HepG2 (cell line): ENCODE measurements at regions not wholly inside any gene's neighbourhood (a gene's known extent, or its start where the extent isn't known, plus 50 kb on each side); places are given as distances from the start of the nearest gene placed in this dataset.

Experiments
- ATAC-seq: fragments of 200-7000 bp; cut with Tn5 transposase; 3 replicates; pipeline ENCODE4 v1.9.1; 2020; ENCODE audit warnings: mild to moderate bottlenecking, moderate library complexity
- BruUV-seq: library from RNA; stranded (reverse); fragments of 400-500 nt; replicated peaks from 2 replicates; lab custom pipeline; 2021; lab: Mats Ljungman, UMichigan
- CTCF ChIA-PET: fragments of 300-600 bp; formaldehyde crosslinking; extraction: SDS; loops from one replicate; lab custom pipeline; 2021; ENCODE audit warnings: low total read pairs, inconsistent platforms, low intra/inter-chr PET ratio; lab: Yijun Ruan, JAX
- POLR2A ChIA-PET: fragments of 350-600 bp; sonication (Branson Sonifier 250); formaldehyde crosslinking; loops from one replicate; lab custom pipeline; 2020; ENCODE audit warnings: antibody characterized with exemption, inconsistent platforms; lab: Yijun Ruan, JAX
- DNase-seq: peaks from one replicate; pipeline ENCODE4 v3.0.0-alpha.2; 2015; ENCODE audit warnings: low spot score
- FAIRE-seq: peaks from 3 replicates; lab custom pipeline; 2011; peaks lifted over from hg19 to GRCh38; lab: Jason Lieb, UNC
- H2AFZ ChIP-seq: one replicate; pipeline ENCODE4 v1.6.1; 2011; ENCODE audit warnings: low read length, inconsistent platforms
- H3K27ac ChIP-seq: fragments of 300-600 bp; 3 replicates; pipeline ENCODE4 v1.8.0; 2011; ENCODE audit warnings: mixed run types, mild to moderate bottlenecking, mixed read lengths, low read length, inconsistent platforms; ENCODE audit not compliant: insufficient read depth; ENCODE audit errors: extremely low read length
- H3K27me3 ChIP-seq, 2 experiments: fragments of 200-600 bp in 1 of 2; 2 replicates in 1 of 2; 3 replicates in 1 of 2; pipeline versions ENCODE4 v1.6.0 to v1.8.0; 2011; ENCODE audit warnings: low read length in 2 of 2, mild to moderate bottlenecking in 2 of 2, moderate library complexity in 2 of 2, inconsistent platforms in 1 of 2; ENCODE audit not compliant: insufficient read depth in 2 of 2, control insufficient read depth in 1 of 2
- H3K36me3 ChIP-seq, 2 experiments: fragments of 200-600 bp in 1 of 2; replicated peaks in 1 of 2; 2 replicates in 1 of 2; 3 replicates in 1 of 2; pipeline versions ENCODE4 v1.5.1 to v1.8.0; 2011; ENCODE audit warnings: low read length in 2 of 2, inconsistent platforms in 1 of 2; ENCODE audit not compliant: insufficient read depth in 2 of 2, control insufficient read depth in 1 of 2
- H3K4me1 ChIP-seq: 2 replicates; pipeline ENCODE4 v1.5.1; 2012; ENCODE audit warnings: low read length, inconsistent platforms; ENCODE audit not compliant: insufficient read depth
- H3K4me2 ChIP-seq: 2 replicates; pipeline ENCODE4 v1.6.0; 2011; ENCODE audit warnings: low read depth, low read length, inconsistent platforms
- H3K4me3 ChIP-seq, 3 experiments: fragments of 200-600 bp in 1 of 3; sonication (generic), shearing (Covaris generic) in 1 of 3; replicated peaks in 1 of 3; 2 replicates each; pipeline ENCODE4 v1.5.1; 2011 to 2016; ENCODE audit warnings: low read length in 3 of 3, inconsistent platforms in 2 of 3, low read depth in 2 of 3, mild to moderate bottlenecking in 2 of 3, control low read depth in 1 of 3, mixed read lengths in 1 of 3; ENCODE audit not compliant: insufficient read depth in 1 of 3
- H3K79me2 ChIP-seq: one replicate; pipeline ENCODE4 v1.6.1; 2011; ENCODE audit warnings: low read length, inconsistent platforms; ENCODE audit not compliant: insufficient read depth
- H3K9ac ChIP-seq: 2 replicates; pipeline ENCODE4 v1.6.0; 2011; ENCODE audit warnings: mild to moderate bottlenecking, low read depth, low read length, inconsistent platforms; ENCODE audit not compliant: insufficient read depth
- H3K9me3 ChIP-seq: 2 replicates; pipeline ENCODE4 v1.5.1; 2012; ENCODE audit warnings: mild to moderate bottlenecking, low read length
- H4K20me1 ChIP-seq: 2 replicates; pipeline ENCODE4 v1.6.0; 2011; ENCODE audit warnings: inconsistent platforms, mild to moderate bottlenecking, low read length, moderate library complexity; ENCODE audit not compliant: insufficient read depth
- ARID2 ChIP-seq: sonication (generic); formaldehyde crosslinking; IDR thresholded peaks from 2 replicates; pipeline ENCODE4 v1.8.1; 2022; ENCODE audit warnings: mild to moderate bottlenecking, missing genetic modification reagents, borderline replicate concordance
- FOXO1 ChIP-seq: sonication (generic); formaldehyde crosslinking; IDR thresholded peaks from 2 replicates; pipeline ENCODE4 v1.4.0; 2020; ENCODE audit warnings: missing genetic modification reagents
- KDM6A ChIP-seq: IDR thresholded peaks from 2 replicates; pipeline ENCODE4 v1.6.1; 2016; ENCODE audit warnings: low read depth
- MED1 ChIP-seq: sonication (generic); formaldehyde crosslinking; IDR thresholded peaks from 2 replicates; pipeline ENCODE4 v1.4.0; 2020; ENCODE audit warnings: missing genetic modification reagents
- MZF1 ChIP-seq: sonication (generic); formaldehyde crosslinking; IDR thresholded peaks from 2 replicates; pipeline ENCODE4 v1.8.1; 2023; ENCODE audit warnings: mild to moderate bottlenecking, missing genetic modification reagents, borderline replicate concordance
- NONO ChIP-seq, 2 experiments: fragments of 450-650 bp in 1 of 2; sonication (generic) in 1 of 2; formaldehyde crosslinking in 1 of 2; IDR thresholded peaks in 1 of 2; conservative IDR thresholded peaks in 1 of 2; 2 replicates each; pipeline versions ENCODE4 v1.6.1 to v1.8.0; 2017 to 2022; ENCODE audit warnings: mild to moderate bottlenecking in 1 of 2, missing genetic modification reagents in 1 of 2, moderate library complexity in 1 of 2
- PLRG1 ChIP-seq: fragments of 450-650 bp; conservative IDR thresholded peaks from 2 replicates; pipeline ENCODE4 v1.6.1; 2016
- RBM22 ChIP-seq: fragments of 200-400 bp; formaldehyde crosslinking; optimal IDR thresholded peaks from 2 replicates; pipeline ENCODE3; 2017; ENCODE audit warnings: mild to moderate bottlenecking, low read length, moderate library complexity
- RBM39 ChIP-seq: fragments of 200-400 bp; formaldehyde crosslinking; IDR thresholded peaks from one replicate; pipeline ENCODE4 v1.6.1; 2018; ENCODE audit warnings: antibody characterized with exemption, mild to moderate bottlenecking, low read depth, low read length; ENCODE audit not compliant: poor library complexity, severe bottlenecking
- SATB2 ChIP-seq: sonication (generic); formaldehyde crosslinking; IDR thresholded peaks from 2 replicates; pipeline ENCODE4 v1.5.0; 2020; ENCODE audit warnings: missing genetic modification reagents
- ZFYVE20 ChIP-seq: sonication (generic); formaldehyde crosslinking; IDR thresholded peaks from 2 replicates; pipeline ENCODE4 v1.8.0; 2023; ENCODE audit warnings: low read depth, mild to moderate bottlenecking, moderate library complexity, missing genetic modification reagents, borderline replicate concordance
- ZNF30 ChIP-seq: sonication (generic); formaldehyde crosslinking; IDR thresholded peaks from 2 replicates; pipeline ENCODE4 v1.5.0; 2020; ENCODE audit warnings: mild to moderate bottlenecking, missing genetic modification reagents
- ZNF546 ChIP-seq: sonication (generic); formaldehyde crosslinking; conservative IDR thresholded peaks from 2 replicates; pipeline ENCODE4 v1.8.1; 2023; ENCODE audit warnings: mild to moderate bottlenecking, missing genetic modification reagents
- ZNF788 ChIP-seq: sonication (generic); formaldehyde crosslinking; IDR thresholded peaks from 2 replicates; pipeline ENCODE4 v1.5.0; 2020; ENCODE audit warnings: mild to moderate bottlenecking, missing genetic modification reagents, borderline replicate concordance
- WGBS: methylation state at CpG from one replicate; pipeline ENCODE4 v1.1.6; 2017; ENCODE audit warnings: low lambda C conversion rate; 5-methylcytosine and 5-hydroxymethylcytosine counted together
- in situ Hi-C: cut with HindIII; loops from 2 replicates; pipeline ENCODE4 v1.10.0; 2017; ENCODE audit warnings: low pct_unique_long_range_greater_than_20kb; ENCODE audit not compliant: extremely low pct_ligation_motif_present
- intact Hi-C: fragments of 100-400 bp; cut with micrococcal nuclease; formaldehyde crosslinking; loops from one replicate; pipeline ENCODE4 v1.10.0; 2022; ENCODE audit not compliant: unreplicated experiment
- TF ChIP-seq, protein P1 (sequence below): sonication (generic); formaldehyde crosslinking; IDR thresholded peaks from 2 replicates; pipeline ENCODE4 v1.5.1; 2020; ENCODE audit warnings: mild to moderate bottlenecking, moderate library complexity, missing genetic modification reagents
- TF ChIP-seq, protein P2 (sequence below): sonication (generic); formaldehyde crosslinking; conservative IDR thresholded peaks from 2 replicates; pipeline ENCODE4 v1.4.0; 2020; ENCODE audit warnings: missing genetic modification reagents

DNA sequence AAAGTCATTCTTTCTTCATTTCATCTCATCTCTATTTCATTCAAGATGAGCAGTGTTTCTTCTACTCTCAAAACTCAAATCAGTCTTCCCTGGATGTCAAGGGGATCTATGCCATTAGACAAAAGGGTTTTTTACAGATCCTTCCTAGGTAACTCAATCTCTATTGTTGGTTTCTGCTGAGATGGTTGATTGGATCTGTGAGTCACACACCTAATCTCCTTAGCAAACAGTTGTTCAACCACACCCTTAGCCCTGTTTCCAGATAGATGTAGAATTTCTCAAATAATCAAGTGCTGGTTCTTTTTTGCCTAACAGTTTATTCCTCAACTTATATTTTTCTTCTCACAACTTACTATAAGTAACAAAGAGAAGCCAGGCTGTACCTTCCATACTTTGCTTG lies 200.5 kb downstream of the KDR start:
- ChIA-PET POLR2A (no interaction called here), CTCF (no interaction called here)
- no peaks in the 10 kb centered on the region for H3K79me2 ChIP-seq
- H3K27ac ChIP-seq, result no peak overlapping the region
- H3K4me2 ChIP-seq, result no peak overlapping the region
- intact Hi-C loops, result no loop called here
- TF ChIP-seq RBM22 (no peak), RBM39 (no peak)
- no peaks in the 10 kb centered on the region for H3K27me3 ChIP-seq
- DNase-seq, result no peak
- H3K36me3 ChIP-seq, result no peaks in the 10 kb centered on the region
- no peak overlapping the region for H3K4me3 ChIP-seq
- H3K4me1 ChIP-seq, result no peaks in the 10 kb centered on the region
- no peaks in the 10 kb centered on the region for H3K9me3 ChIP-seq
- no peaks in the 10 kb centered on the region for H4K20me1 ChIP-seq
- no peak for FAIRE-seq
- H2AFZ ChIP-seq, result no peak overlapping the region
- ATAC-seq, result no peak
- BruUV-seq, result no TSS peak
- in situ Hi-C loops, result no loop called here
- H3K9ac ChIP-seq, result no peak overlapping the region

DNA sequence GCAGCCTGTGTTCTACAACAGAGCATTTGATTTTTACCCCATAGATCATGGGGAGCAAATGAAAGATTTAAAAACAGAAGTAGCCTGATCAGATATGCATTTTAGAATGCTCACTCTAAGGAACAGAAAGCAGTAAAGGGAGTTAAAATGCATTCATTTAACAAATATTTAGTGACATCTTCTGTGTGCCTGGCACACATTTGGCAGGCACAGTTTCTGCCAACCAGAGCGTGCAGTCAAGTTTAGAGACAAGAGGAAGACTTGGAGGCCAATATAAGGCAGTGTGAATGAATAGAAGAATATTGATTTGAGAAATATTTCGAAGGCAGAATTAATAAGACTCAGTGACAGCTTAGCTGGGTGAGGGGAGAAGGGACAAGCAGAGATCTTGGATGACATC lies 210.1 kb downstream of the KDR start:
- H3K9ac ChIP-seq, result no peak overlapping the region
- TF ChIP-seq, protein P1, sequence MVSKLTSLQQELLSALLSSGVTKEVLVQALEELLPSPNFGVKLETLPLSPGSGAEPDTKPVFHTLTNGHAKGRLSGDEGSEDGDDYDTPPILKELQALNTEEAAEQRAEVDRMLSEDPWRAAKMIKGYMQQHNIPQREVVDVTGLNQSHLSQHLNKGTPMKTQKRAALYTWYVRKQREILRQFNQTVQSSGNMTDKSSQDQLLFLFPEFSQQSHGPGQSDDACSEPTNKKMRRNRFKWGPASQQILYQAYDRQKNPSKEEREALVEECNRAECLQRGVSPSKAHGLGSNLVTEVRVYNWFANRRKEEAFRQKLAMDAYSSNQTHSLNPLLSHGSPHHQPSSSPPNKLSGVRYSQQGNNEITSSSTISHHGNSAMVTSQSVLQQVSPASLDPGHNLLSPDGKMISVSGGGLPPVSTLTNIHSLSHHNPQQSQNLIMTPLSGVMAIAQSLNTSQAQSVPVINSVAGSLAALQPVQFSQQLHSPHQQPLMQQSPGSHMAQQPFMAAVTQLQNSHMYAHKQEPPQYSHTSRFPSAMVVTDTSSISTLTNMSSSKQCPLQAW (CRISPR knock-in tag), result no peak
- TF ChIP-seq KDM6A (CRISPR knock-in tag) (no peak), MED1 (CRISPR knock-in tag) (no peak), MZF1 (CRISPR knock-in tag) (no peak), FOXO1 (no peak), NONO (IDR thresholded peaks at IDR 0.05) (no peak), NONO (CRISPR knock-in tag; conservative IDR thresholded peaks at IDR 0.05) (no peak), ARID2 (CRISPR knock-in tag) (no peak), PLRG1 (no peak), ZNF30 (CRISPR knock-in tag) (no peak), SATB2 (CRISPR knock-in tag) (no peak), ZNF546 (CRISPR knock-in tag) (no peak), ZFYVE20 (CRISPR knock-in tag) (no peak), ZNF788 (CRISPR knock-in tag) (no peak)
- TF ChIP-seq, protein P2, sequence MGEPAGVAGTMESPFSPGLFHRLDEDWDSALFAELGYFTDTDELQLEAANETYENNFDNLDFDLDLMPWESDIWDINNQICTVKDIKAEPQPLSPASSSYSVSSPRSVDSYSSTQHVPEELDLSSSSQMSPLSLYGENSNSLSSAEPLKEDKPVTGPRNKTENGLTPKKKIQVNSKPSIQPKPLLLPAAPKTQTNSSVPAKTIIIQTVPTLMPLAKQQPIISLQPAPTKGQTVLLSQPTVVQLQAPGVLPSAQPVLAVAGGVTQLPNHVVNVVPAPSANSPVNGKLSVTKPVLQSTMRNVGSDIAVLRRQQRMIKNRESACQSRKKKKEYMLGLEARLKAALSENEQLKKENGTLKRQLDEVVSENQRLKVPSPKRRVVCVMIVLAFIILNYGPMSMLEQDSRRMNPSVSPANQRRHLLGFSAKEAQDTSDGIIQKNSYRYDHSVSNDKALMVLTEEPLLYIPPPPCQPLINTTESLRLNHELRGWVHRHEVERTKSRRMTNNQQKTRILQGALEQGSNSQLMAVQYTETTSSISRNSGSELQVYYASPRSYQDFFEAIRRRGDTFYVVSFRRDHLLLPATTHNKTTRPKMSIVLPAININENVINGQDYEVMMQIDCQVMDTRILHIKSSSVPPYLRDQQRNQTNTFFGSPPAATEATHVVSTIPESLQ, result no peak
- 3% methylated on average over 2 of the region's 2 CpGs for WGBS
- intact Hi-C loops (no loop called here), in situ Hi-C loops (no loop called here)
- no peaks in the 10 kb centered on the region for H3K36me3 ChIP-seq
- ChIA-PET POLR2A (no interaction called here), CTCF (no interaction called here)
- H3K4me3 ChIP-seq, result no peak overlapping the region
- H3K27me3 ChIP-seq, result no peaks in the 10 kb centered on the region
- peaks cover 9% of the 10 kb centered on the region; the same call in 1 of the 2 replicates for H3K4me1 ChIP-seq
- H3K79me2 ChIP-seq, result no peaks in the 10 kb centered on the region
- no TSS peak for BruUV-seq
- no peak for FAIRE-seq
- H4K20me1 ChIP-seq, result no peaks in the 10 kb centered on the region
- H3K9me3 ChIP-seq, result no peaks in the 10 kb centered on the region
- DNase-seq, result no peak
- no peak overlapping the region for H3K27ac ChIP-seq
- ATAC-seq, result no peak
- no peak overlapping the region for H2AFZ ChIP-seq
- H3K4me2 ChIP-seq, result no peak overlapping the region
